HK-2 (cell line): ENCODE measurements at regions not wholly inside any gene's neighbourhood (a gene's known extent, or its start where the extent isn't known, plus 50 kb on each side); places are given as distances from the start of the nearest gene placed in this dataset.
"Not testable (repeated sequence)": the region's sequence is repeated elsewhere in the genome, so short reads cannot be mapped to it uniquely, and the experiment has no call there.

Experiments
- DNase-seq: peaks from one replicate; pipeline ENCODE4 v3.0.0-alpha.2; 2018; ENCODE audit not compliant: unreplicated experiment

DNA sequence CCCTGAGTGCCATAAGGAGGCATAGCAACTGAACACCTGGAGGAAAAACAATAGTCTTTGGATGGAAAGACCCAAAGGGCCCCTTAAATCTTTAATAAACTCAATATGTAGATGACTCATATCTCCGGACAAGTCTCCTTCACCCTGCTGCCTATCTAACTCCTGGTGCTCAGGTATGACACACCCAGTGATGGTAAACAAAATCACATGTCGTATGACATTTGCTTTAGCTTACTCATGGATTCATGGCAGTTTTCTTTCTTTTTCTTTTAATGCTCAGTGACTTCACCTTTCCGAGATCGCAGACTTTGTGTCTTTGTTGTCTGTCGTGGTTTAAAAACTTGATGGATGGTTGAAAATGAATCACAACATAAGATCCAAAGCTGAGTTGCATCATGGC, 208.5 kb upstream of the PROX1 start:
- no peak for DNase-seq

DNA sequence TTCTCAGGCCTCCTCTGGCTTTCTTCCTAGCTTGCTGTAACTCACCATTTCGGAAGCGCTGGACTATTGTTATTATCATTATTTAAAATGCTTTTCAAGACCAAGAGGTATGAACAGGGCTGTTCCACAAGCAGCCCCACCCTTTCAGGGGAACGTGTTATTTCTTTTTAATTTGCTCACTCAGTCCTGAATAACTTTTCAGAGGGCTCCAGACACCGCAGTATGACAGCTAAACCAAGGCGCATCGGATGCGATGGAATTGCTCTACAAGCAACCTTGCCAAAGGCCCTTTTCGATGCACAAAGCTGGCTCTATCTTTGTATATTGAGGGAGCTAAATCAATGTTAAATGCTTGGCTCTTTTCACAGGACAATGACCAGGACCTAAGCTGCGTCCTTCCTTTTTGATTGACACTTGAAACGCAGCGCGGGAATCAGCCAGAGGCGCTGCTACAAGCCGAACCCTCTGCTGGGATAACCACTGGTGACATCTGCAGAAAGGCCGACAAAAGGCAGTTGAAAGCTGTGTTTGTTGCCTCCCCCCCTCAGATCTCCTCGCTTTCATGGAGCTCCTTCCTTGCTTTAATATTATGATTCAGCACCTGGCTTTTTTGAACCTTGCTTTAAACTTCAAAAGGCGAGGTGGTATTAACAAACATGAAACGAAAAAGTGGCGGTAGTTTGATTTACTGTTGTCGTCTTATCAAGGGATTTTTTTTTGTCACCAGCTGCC, 204.7 kb upstream of the PROX1 start:
- DNase-seq = no peak

DNA sequence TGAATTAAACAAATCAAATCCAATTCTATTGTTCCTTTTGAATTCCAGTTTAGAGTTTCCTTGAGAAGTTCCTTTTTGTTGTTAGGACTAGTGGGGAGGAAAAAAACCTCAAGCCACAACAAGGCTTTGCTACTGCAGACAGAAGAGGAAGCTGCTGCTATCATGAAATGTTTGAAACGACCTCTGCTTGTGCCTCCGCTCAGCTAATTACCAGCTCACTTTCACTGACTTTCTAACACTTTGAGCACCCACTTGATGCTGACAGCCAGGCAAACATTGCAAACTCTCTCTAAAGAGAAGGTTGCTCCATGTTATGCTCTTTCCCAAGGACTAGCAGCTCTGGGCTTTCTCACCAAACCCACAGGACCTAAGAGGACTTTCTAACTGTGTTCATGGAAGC, 203.9 kb upstream of the PROX1 start:
- no peak for DNase-seq

DNA sequence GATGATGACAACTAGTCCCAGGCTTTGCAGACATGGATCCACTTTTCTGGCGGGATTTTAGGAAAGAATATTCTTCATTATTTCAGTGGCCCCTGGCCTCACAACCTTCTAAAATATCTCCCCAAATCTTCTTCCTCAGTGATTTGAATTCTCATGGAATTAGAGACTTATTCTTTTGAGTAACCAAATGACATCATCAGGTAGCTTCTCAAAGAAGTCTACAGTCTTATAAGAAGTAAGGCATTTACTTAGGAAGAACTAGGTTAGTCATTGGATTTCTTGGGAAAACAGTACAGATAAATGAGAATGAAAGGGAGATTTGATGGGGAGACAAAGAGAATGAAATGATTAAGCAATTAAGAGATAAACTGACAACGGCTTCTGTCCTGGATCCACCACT, 201.1 kb upstream of the PROX1 start:
- DNase-seq = no peak

DNA sequence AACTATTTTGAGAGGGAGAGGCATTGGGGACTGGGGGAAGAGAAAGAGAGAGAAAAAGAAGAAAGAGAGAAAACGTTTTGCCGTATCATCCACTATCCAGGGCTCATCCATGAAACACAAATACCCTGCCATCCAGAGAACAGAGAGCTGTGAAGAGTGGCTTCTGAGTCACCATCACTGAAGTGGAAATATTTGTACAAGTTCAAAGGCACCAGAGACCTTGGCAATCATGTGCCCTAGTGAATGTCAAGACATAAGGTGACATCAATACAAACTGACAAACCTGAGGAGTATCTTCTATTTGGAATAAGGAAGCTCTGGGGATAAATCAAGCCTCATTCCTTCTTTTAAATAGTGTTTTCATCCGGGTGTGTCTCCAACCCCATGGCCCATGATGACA, 197.2 kb upstream of the PROX1 start:
- no peak for DNase-seq

DNA sequence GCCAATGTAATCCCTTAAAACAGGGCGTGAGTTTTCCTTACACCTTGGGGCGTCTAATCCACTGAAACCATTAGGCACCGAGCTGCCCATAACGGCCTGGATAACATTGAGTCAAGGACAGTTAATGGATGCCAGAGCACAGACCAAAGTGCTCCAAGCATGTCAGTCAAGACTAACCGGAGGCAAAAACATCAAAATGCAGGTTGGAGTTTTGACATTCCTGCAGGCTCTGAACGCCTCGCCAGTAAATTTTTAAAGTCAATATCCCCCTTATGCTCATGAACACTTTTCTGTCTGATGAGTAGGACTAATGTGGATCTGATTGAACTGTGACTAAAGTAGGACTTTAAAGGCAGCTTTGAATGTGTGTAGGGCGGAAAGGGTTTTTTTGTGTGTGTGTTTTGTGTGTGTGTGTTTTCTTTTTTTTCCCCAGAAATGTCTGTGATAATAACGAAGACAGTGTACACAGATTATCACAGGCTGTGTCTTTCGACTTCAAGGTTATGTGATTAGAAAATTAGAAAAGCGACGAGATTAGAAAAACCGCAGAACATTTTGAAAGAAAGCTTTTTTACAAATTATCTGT, 194.2 kb upstream of the PROX1 start:
- DNase-seq = no peak

DNA sequence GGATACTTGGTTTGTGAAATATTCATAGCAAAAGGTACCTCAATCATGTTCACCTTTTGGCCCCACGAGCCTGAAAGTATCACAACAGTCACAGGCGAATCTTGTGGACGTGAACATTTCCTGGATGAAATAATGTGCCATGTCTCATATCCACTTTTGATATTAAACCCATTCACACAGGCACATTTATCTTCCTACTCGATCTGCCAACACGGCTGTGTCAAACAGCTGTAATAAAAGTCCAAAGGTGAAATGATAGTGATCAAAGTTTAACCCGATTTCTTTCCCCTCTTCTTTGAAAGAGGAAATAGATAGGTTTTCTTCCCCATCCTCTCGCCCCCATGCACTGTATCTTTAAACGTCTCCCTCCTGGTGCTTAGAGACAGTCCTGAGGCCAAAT, 191.2 kb upstream of the PROX1 start:
- no peak for DNase-seq

DNA sequence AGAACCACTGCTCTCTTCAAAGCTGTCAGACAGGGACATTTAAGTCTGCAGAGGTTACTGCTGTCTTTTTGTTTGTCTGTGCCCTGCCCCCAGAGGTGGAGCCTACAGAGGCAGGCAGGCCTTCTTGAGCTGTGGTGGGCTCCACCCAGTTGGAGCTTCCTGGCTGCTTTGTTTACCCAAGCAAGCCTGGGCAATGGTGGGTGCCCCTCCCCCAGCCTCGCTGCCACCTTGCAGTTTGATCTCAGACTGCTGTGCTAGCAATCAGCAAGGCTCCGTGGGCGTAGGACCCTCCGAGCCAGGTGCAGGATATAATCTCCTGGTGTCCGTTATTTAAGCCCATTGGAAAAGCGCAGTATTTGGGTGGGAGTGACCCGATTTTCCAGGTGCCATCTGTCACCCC, 179.5 kb upstream of the PROX1 start:
- DNase-seq = not testable (repeated sequence)

DNA sequence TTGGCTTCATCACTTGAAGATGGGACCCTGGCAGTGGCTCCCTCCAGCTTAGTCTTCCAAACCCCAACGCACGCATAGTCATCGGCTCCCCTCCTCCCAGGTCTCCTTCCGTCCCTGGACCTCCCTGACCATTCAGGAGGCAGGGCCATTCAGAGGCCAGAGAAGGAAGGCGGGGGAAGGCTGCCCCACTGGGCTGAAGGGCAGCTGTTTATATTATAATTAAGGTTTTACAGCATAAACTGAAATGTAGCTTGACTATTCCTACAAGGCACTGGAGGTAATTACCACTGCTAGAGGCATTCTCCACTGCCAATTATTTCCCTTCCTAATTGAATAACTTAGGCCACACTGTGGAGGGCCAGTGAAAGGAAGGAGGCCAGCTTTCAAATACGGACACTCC, 170.6 kb upstream of the PROX1 start:
- DNase-seq = no peak

DNA sequence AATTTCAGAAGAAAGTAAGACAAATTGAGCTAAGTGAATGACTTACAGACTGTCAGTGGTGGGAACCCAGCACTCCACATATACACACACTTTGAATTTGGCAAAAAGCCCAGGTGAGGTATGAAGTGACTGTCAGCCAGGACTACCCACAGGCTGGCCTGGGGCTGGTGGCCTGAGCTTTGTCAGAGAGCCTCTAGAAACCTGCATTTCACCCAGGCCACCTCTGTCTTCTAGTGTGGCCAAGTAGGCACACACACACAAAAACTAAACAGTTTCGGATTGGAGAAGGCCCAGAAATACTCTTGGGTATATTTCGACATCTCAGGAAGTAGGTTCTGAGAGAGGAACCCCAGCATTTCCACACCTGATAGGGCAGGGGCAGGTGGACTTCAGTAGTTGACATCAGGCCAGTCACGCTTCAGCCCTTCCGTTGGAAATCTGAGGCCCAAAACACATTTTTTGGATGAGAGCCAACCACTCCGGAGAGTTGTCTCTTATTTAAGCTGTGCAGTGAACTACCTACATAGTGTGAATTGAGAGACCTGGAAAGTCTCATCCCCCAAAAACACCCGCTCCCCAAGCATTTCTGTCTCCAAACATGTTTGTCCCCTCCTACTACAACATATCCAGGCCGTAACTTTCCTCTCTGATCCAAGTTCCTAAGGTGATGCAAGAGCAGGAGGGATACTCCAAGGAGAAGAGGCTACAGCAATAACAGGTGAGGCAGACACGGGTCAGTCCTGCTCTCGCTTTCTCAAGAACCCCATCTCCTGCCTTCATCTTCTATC, 167.2 kb upstream of the PROX1 start:
- DNase-seq = no peak

DNA sequence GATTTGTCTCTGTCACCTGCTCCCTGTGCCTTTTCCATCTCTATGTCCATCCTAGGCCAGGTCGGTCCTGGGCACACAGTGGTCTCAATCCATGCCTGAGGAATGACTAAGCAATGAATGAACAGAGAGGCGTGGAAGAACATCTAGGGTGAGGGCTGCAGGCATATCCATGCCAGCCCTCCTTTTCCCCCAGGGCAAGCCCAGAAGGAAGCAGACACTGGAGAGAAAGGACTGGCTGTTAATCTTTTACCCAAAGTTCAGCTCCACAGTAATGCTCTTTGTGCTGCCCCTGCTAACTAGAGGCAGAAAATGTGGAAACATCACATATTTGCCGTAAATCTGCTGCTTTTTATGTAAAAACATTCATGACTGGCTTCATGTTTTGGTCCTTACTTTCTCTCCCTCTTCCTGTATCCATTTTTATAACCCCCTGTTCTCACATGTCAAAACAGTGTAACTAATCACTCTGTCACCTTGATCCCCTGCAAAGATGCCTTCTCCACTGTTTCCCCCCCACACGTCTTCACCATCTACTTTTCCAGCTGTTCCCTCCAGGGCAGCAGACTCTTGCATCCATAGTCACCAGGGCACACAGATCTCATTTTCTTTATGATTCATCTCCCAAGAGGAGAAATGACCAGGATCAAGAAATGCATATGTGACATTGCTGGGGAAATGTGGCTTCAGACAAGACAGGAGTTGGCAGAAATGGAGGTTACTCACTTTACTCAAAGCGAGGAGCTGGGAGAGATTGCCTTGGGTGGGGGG, 166.4 kb upstream of the PROX1 start:
- DNase-seq = no peak

DNA sequence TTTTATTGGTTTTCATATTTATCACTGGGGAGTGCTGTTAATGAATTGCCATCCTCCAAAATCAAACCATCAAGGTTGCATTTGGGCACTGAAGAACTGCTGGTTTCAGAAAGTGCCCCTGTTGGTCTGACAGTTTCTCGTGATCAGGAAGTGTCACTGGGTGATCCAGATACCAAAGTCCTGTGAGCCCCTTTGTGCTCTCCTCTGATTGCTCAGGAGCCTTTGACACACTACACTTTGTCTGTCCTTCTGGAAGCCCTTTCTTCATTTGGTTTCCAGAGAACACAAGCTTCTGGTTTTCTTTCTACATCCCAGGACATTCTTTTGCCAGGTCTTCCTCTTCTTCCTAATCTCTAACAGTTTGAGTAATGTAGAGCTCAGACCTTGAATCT, 165.8 kb upstream of the PROX1 start:
- no peak for DNase-seq

DNA sequence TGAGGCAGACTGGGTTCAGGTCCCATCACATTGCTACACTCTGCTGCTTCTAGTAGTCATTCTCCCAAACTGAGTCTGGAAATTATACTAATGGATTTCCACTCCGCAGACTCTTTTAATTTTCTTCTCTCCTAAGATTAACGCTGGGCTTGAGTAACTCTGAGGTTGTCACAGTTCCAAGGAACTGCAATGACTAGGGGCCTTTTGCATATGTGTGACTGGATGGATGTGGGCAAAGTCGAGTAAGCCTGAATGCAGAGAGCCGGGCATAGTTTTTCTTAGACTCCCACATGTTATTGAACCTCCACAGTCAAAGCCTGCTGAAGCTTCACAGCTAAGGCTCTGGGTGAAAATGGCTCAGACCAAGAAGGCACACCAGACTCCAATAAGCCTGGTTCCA, 160.9 kb upstream of the PROX1 start:
- DNase-seq = no peak

DNA sequence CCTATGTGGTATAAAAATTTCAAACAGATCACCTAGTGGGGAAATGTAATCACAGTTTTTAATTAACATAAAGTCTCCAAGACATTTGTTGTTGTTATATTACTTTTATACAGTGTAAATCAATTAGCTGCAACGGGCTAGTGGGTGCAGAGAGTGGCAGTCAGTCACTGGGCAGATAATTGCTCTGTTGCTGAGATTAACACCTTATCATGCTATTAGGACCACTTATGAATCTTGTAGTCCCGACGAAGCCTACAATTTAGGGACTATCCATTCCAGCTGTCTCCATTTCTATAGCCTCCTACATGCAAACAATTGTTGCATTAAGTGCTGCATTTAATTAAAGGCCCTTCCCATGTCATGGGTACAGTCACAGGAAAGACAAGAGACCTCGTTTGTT, 158.9 kb upstream of the PROX1 start:
- DNase-seq = no peak

DNA sequence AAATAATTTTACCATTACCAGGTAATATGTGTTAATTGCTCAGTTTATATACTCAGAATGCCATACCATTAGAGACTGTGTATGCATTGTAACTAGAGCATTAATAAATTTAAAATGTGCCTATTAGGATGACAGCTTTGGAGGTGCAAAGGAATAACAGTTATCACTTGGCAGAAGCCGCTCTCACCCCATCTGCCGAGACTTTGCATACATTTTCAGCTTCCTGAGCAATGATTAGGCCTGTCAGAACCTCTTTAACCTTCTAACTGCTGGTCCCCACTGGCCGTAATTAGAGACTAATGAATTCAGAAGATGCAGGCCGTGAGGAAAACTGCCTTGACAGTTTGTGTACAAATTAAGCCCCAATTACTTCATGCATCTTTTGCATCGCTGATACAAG, 158.0 kb upstream of the PROX1 start:
- no peak for DNase-seq

DNA sequence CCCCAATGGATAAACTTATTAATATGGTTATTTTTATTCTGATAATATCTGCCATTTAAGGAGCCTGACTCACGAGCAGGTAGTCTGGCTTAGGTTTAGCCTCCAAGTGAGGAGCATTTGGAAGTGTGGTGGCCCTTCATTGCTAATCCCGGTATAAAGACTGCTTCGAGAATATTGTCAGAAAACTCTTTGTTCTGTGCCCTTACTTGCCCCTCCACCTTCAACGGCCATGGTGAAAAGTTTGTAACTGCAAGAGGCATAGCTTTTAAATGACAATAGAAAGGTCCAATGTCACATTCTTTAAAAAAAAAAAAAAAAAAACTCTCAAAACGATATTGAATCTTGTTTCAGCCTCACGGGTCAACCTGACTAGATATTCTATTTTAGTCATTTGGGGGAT, 157.4 kb upstream of the PROX1 start:
- DNase-seq = no peak

DNA sequence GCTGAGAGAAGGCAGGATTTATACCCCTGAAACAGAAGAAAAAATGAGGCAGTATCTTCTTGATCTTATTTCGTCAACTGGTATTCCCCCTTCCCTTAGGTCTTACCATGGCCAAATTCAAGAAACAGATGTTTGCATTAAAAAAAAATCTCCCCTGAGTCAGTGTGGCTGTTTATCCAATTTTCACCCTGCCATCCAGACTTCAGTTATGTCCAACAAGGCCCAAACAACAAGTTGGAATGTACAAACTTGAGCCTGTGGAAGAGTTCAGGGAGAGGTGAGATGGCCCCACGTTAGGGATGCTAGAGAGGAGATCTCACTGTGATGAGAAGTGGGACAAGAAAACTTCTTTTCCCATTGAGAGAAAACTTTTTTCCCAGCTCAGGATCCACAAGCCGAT, 147.2 kb upstream of the PROX1 start:
- no peak for DNase-seq

DNA sequence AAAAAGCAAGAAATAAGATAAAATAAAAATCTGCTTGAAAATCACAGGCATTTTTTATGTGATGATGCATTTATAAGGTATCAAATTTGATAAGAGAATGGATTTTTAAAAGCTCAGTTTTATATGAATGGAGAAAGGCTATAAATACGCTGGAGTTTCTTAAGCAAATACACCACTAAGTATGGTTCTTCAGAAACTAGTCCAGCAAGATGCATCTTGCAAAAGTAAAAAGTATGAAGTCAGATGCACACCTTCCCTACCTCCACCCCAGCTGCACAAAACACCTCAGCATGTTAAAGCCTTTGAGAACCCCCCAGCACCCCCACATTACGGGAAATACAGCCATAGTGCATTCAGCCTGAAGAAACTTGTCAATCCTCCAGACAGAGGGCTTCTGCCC, 143.1 kb upstream of the PROX1 start:
- DNase-seq = no peak

DNA sequence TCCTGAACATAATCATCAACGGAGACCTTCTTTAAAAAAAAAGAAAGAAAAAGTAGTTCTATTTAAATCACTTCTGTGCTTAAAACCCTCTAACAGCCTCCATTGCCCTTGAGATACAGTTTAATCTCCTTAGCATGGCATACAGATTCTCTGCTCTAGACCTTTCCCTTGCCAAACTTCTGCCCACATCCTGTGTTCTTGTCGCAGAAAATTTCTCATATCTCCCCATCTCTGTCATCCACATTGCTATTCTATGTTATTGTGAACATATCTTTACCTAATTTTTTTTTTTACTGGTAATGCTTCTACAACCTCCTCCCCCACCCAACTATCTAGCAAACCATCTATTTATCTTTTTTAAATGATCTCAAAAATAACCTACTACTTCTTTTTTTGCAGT, 135.7 kb upstream of the PROX1 start:
- no peak for DNase-seq

DNA sequence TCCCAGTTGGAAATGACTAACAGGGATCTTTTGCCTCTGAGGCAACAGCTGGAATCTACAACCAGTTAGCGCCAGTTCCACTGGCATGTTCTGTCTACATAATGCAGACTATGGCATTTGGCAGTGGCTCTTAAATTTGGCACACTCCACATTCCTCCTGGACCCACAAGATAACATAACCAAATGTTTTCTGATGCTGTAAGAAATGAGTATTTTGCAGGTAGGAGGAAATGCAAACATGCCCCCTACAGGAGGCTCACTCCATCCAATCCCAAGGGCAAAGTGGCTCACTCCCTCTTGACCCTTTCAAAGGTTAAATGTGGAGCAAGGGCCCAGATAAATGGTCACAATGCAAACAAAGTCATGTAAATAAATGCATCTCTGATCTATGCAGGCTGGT, 129.2 kb upstream of the PROX1 start:
- DNase-seq = no peak

DNA sequence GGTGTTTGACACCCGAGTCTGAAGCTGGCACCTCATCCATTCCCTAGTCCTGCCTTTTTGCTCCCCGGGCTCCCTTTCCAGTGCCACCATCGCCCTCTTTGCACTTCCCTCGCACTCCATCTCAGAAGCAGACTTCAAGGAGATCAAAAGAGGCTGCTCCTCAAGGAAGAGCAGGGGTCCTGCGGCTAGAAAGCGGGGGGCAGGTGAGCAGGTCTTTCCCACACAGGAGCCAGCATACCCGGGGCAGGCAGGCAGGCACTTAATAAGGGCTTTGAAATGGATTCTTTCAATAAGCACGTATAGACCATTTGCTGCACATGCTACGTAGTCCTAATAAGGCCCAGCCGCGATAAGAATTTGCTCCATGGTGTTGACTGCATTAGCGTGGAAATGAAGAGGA, 125.9 kb upstream of the PROX1 start:
- DNase-seq = no peak

DNA sequence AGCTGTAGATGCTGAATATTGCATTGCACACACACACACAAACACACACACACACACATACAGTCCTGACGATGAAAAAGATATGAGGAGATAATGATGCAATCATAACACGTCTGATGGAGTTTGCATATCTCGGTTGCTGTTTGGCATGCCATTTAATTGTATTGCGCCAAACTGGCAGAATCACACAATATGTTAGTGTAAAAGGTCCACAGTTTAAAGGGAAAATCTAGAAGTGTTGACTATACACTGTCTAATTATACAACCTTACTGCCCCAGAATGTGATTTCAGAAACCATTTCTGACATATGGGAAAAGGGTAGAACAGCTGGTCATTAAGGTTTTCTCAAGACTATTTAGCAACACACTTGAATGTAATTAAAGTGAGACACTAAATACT, 123.7 kb upstream of the PROX1 start:
- no peak for DNase-seq

DNA sequence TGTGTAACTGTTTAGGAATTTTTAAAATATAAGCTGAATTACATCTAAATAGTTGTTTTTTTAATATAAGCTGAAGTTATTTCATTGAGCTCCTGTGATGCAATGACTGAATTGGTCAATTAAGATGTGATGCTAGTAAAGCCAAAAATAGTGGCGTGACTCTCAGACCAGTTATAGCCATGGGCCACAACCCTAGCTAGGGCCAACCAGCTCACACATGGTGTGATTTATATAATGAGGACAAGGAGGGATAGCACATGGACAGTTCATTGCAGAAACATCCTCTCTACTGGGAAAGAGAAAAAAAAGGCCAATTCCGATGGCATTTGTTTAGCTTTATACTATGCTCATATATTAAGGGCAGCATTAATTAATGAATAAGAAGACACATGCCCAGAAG, 119.3 kb upstream of the PROX1 start:
- no peak for DNase-seq
